ENCODE measurements at regions not wholly inside any gene's neighbourhood (a gene's known extent, or its start where the extent isn't known, plus 50 kb on each side); places are given as distances from the start of the nearest gene placed in this dataset.

GRCh38 chr5:66342341-66342880, 198.3 kb downstream of the SREK1 start:
- intact Hi-C loops (cut with DNase I): no loop called here
- ATAC-seq (no peak), DNase-seq (no peak)

GRCh38 chr5:66343370-66344071, 199.4 kb downstream of the SREK1 start:
- intact Hi-C loops (cut with DNase I): no loop called here
- no peak for DNase-seq
- ATAC-seq: no peak

GRCh38 chr5:66344544-66344943, 200.4 kb downstream of the SREK1 start:
- no peak for DNase-seq
- intact Hi-C loops (cut with DNase I): no loop called here
- no peak for ATAC-seq

- DNase-seq: no peak
- no peak for ATAC-seq
- intact Hi-C loops (cut with DNase I): no loop called here
Observed at GRCh38 chr5:66345281-66345680, 201.2 kb downstream of the SREK1 start.

GRCh38 chr5:66346869-66347268, 202.8 kb downstream of the SREK1 start:
- intact Hi-C loops (cut with DNase I): no loop called here
- DNase-seq: no peak
- no peak for ATAC-seq

GRCh38 chr5:66348387-66349125, 204.5 kb downstream of the SREK1 start:
- ATAC-seq (peak; percentile 67 to 79), DNase-seq (no peak)
- intact Hi-C loops (cut with DNase I): no loop called here

GRCh38 chr5:66351813-66352212, 207.7 kb downstream of the SREK1 start:
- DNase-seq (no peak), ATAC-seq (no peak)
- intact Hi-C loops (cut with DNase I): no loop called here

GRCh38 chr5:66353186-66353585, 209.1 kb downstream of the SREK1 start:
- intact Hi-C loops (cut with DNase I): no loop called here
- no peak for DNase-seq
- ATAC-seq: no peak

- no peak for DNase-seq
- intact Hi-C loops (cut with DNase I): no loop called here
- ATAC-seq: no peak
Observed at GRCh38 chr5:66354422-66354821, 210.3 kb downstream of the SREK1 start.

- ATAC-seq (peak; percentile 8 to 40), DNase-seq (no peak)
- intact Hi-C loops (cut with DNase I): no loop called here
Observed at GRCh38 chr5:66356011-66356565, 212.0 kb downstream of the SREK1 start.

GRCh38 chr5:66358741-66359140, 214.6 kb downstream of the SREK1 start:
- intact Hi-C loops (cut with DNase I): no loop called here
- no peak for ATAC-seq
- DNase-seq: no peak

- DNase-seq: no peak
- intact Hi-C loops (cut with DNase I): no loop called here
- ATAC-seq: peak in 1 of 2 donors; percentile 27
Observed at GRCh38 chr5:66361070-66361469, 217.0 kb downstream of the SREK1 start.

GRCh38 chr5:66362046-66362445, 217.9 kb downstream of the SREK1 start:
- DNase-seq (no peak), ATAC-seq (no peak)
- intact Hi-C loops (cut with DNase I): no loop called here

GRCh38 chr5:66362687-66363086, 218.6 kb downstream of the SREK1 start:
- DNase-seq: no peak
- peak; percentile 44 to 46 for ATAC-seq

GRCh38 chr5:66363097-66363496, 219.0 kb downstream of the SREK1 start:
- ATAC-seq: no peak
- intact Hi-C loops (cut with DNase I): no loop called here
- no peak for DNase-seq

More at GRCh38 chr5:66362687-66363086, 218.6 kb downstream of the SREK1 start:
- intact Hi-C loops (cut with DNase I): no loop called here

- ATAC-seq: no peak
- DNase-seq: no peak
- intact Hi-C loops (cut with DNase I): no loop called here
Observed at GRCh38 chr5:66364186-66364585, 220.1 kb downstream of the SREK1 start.

GRCh38 chr5:66365981-66366380, 221.9 kb downstream of the SREK1 start:
- intact Hi-C loops (cut with DNase I): loop anchor here in 1 of 2 donors (5.0 kb wide), 1 partner anchor 39 kb away; no protein-coding TSS in a partner anchor
- DNase-seq: no peak
- ATAC-seq: no peak

GRCh38 chr5:66367814-66368541, 223.9 kb downstream of the SREK1 start:
- intact Hi-C loops (cut with DNase I): loop anchor here in 1 of 2 donors (5.0 kb wide), 1 partner anchor 41 kb away; no protein-coding TSS in a partner anchor
- DNase-seq (peak; percentile 44), ATAC-seq (peak; percentile 83 to 89)

GRCh38 chr5:66368811-66369210, 224.7 kb downstream of the SREK1 start:
- intact Hi-C loops (cut with DNase I): loop anchor here in 1 of 2 donors (5.0 kb wide), 1 partner anchor 42 kb away; no protein-coding TSS in a partner anchor
- DNase-seq (no peak), ATAC-seq (no peak)
